ENCODE measurements at regions not wholly inside any gene's neighbourhood (a gene's known extent, or its start where the extent isn't known, plus 50 kb on each side); places are given as distances from the start of the nearest gene placed in this dataset.

DNA sequence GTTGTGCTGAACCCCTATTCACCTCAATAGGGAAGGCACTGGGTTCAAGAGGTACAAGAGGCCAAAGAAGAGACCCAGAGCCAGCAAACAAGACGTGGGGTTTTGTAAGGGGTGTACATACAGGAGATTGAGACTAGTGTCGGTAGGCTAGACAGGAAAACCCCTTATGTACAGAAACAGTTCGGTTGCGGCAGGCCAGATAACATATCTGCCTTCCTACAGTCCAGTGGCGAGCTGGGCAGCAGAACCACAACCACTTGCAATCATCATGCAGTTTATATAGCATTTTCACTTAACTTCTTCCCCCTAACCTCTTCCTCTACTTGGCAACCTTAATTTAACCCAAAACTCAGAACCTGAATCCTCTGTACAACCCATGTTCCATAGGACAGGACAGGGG, 422.2 kb downstream of the PDHA2 start:
- H3K4me3 ChIP-seq (ENCODE audit: low read depth, low read length): no peak overlapping the region
- TF ChIP-seq, protein P1, sequence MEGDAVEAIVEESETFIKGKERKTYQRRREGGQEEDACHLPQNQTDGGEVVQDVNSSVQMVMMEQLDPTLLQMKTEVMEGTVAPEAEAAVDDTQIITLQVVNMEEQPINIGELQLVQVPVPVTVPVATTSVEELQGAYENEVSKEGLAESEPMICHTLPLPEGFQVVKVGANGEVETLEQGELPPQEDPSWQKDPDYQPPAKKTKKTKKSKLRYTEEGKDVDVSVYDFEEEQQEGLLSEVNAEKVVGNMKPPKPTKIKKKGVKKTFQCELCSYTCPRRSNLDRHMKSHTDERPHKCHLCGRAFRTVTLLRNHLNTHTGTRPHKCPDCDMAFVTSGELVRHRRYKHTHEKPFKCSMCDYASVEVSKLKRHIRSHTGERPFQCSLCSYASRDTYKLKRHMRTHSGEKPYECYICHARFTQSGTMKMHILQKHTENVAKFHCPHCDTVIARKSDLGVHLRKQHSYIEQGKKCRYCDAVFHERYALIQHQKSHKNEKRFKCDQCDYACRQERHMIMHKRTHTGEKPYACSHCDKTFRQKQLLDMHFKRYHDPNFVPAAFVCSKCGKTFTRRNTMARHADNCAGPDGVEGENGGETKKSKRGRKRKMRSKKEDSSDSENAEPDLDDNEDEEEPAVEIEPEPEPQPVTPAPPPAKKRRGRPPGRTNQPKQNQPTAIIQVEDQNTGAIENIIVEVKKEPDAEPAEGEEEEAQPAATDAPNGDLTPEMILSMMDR (conservative IDR thresholded peaks at IDR 0.05; ENCODE audit: low read depth, low read length): no peak
- DNase-seq (ENCODE audit: low read depth): no peak

GRCh38 chr4:96263291-96263690, 423.4 kb downstream of the PDHA2 start:
- TF ChIP-seq, protein P1 (conservative IDR thresholded peaks at IDR 0.05; ENCODE audit: low read depth, low read length): no peak
- DNase-seq (ENCODE audit: low read depth): no peak
- no peak overlapping the region for H3K4me3 ChIP-seq (ENCODE audit: low read depth, low read length)

DNA sequence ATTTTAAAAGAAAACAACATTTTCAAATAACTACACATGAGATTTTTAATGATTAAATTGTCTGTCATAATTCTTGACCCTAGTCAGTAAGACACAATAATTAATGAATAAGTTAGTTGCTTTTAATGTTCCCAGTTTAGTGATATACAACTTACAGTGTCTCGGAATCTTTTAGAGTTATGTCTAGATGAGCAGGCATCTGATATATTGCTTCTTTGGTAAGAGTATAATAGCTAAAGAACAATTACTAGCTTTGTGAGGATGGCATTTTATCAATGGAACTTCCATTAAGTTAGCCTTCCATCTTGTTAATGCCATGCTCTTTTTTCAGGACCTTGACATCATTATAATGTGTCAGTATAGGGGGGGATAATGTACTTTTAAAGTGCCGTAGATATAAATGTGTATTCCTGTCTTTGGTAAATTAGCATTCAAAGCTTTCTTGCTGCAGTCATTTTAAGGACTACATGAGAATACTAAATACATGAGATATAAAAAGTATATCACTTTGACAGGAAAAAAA, 425.1 kb downstream of the PDHA2 start:
- no peak overlapping the region for H3K4me3 ChIP-seq (ENCODE audit: low read depth, low read length)
- no peak for DNase-seq (ENCODE audit: low read depth)
- TF ChIP-seq, protein P1 (conservative IDR thresholded peaks at IDR 0.05; ENCODE audit: low read depth, low read length): no peak

- no peak overlapping the region for H3K4me3 ChIP-seq (ENCODE audit: low read depth, low read length)
- no peak for DNase-seq (ENCODE audit: low read depth)
- TF ChIP-seq, protein P1 (conservative IDR thresholded peaks at IDR 0.05; ENCODE audit: low read depth, low read length): no peak
Measured at GRCh38 chr4:96293806-96294205, 453.9 kb downstream of the PDHA2 start.

DNA sequence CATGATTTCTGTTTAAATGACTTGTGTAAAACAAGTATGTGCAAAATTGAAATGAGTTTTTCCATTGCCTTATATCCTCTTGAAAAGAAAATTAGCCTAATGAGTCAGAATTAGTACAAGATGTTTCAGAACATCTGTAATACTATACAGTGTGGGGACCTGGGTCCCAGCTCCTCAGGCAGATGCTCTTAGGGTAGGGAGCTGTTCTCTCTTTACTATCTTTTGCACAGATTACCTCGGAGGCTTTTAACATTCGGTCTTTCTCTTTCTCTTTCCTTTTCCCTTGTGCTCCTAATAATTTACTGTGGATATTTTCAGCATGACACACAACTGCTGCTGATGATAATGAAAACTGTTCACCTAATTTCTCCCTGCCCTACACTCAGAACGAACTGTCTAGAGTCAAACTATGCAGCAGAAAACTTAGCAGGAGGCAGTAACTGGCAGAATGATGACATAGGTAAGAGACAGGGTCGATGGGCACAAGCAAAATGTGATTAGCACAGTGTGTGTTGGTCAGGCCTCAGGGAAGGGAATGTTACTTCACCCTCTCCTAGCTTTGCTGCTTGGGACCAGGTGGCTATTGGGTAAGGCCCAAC, 455.3 kb downstream of the PDHA2 start:
- TF ChIP-seq, protein P1 (conservative IDR thresholded peaks at IDR 0.05; ENCODE audit: low read depth, low read length): no peak
- DNase-seq (ENCODE audit: low read depth): no peak
- no peak overlapping the region for H3K4me3 ChIP-seq (ENCODE audit: low read depth, low read length)

DNA sequence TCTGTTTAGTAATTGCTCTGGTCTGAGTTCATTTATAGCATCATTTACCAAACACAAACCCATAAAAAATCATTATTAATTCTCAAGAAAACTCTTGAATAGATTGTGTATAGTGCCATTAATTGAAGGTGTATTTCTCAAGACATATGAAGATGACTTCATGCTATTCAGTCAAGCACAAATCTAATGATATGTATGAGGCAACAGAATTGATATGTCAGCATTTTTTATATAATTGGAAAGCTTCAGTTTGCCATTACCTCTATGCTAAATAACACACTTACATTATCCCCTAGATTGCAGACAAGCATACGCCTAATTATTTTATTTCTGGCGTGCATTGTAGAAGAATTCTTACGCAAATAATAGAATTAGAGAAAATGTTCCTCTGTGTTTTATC, 461.8 kb downstream of the PDHA2 start:
- no peak overlapping the region for H3K4me3 ChIP-seq (ENCODE audit: low read depth, low read length)
- DNase-seq (ENCODE audit: low read depth): no peak
- TF ChIP-seq, protein P1 (conservative IDR thresholded peaks at IDR 0.05; ENCODE audit: low read depth, low read length): no peak

- DNase-seq (ENCODE audit: low read depth): no peak
- no peak overlapping the region for H3K4me3 ChIP-seq (ENCODE audit: low read depth, low read length)
- TF ChIP-seq, protein P1 (conservative IDR thresholded peaks at IDR 0.05; ENCODE audit: low read depth, low read length): no peak
Measured at GRCh38 chr4:96305030-96305429, 465.1 kb downstream of the PDHA2 start.
